Activated T-cell treated with anti-CD3 and anti-CD28 coated beads, Interleukin-2, amount 50 U/mL, for 1 hour (primary cell): ENCODE measurements at regions not wholly inside any gene's neighbourhood (a gene's known extent, or its start where the extent isn't known, plus 50 kb on each side); places are given as distances from the start of the nearest gene placed in this dataset.
"Not testable (repeated sequence)": the region's sequence is repeated elsewhere in the genome, so short reads cannot be mapped to it uniquely, and the experiment has no call there.

Experiments used
- DNase-seq: peaks from one replicate; pipeline ENCODE4 v3.0.0-alpha.2; 2020

GRCh38 chr18:71031296-71032191, 742.7 kb downstream of the SOCS6 start:
- not testable (repeated sequence) for DNase-seq

DNA sequence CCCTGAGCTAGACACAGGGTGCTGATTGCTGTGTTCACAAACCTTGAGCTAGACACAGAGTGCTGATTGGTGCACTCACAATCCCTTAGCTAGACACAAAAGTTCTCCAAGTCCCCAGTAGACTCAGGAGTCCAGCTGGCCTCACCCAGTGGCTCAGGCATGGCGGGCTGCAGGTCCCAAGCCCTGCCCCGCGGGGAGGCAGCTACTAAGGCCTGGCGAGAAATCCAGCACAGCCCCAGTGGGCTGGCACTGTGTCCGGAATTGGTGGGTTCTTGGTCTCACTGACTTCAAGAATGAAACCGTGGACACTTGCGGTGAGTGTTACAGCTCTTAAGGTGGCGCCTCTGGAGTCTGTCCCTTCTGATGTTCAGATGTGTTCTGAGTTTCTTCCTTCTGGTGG, 741.2 kb downstream of the SOCS6 start:
- not testable (repeated sequence) for DNase-seq

- DNase-seq, result no peak
Measured at GRCh38 chr18:71028285-71028762, 739.5 kb downstream of the SOCS6 start.

GRCh38 chr18:71027531-71027930, 738.7 kb downstream of the SOCS6 start:
- DNase-seq, result no peak

GRCh38 chr18:71025505-71026225, 736.8 kb downstream of the SOCS6 start:
- no peak for DNase-seq

- DNase-seq, result no peak
Measured at GRCh38 chr18:71022389-71022788, 733.5 kb downstream of the SOCS6 start.

DNA sequence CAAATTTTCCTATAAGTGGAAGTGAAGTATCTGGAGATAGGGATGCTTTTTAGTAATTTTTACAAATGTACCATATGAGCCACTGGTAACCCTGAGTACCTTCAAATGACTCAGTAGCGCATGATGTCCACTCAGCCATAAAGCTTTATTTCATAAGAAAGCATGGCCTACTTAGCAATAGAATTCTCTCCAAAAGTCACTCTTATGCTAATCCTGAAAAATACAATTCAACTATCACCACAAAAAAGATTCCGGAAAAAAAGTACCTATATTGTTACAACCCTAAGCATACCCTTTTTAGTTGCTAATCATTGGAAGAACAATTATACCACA, 732.2 kb downstream of the SOCS6 start:
- no peak for DNase-seq

GRCh38 chr18:71020342-71021029, 731.6 kb downstream of the SOCS6 start:
- DNase-seq, result no peak

DNA sequence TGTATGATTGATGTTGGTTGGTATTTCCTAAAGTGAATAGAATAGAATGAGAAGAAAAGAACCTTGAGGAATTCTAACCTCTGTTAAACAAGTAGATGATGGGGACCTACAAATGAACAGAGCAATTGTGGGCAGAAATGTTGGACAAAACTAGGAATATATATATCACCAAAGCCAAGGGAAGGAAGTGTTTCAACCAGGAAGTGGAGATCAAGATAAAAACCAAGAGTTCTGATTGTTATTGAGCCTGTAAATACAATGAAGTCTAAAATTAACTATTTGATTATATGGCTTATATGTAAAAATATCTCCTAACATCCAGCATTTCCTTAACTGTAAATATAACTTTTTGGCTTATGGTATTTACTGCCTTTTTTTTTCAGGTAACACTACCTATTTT, 730.0 kb downstream of the SOCS6 start:
- no peak for DNase-seq

GRCh38 chr18:71012789-71013188, 723.9 kb downstream of the SOCS6 start:
- DNase-seq, result no peak

GRCh38 chr18:71011389-71011788, 722.5 kb downstream of the SOCS6 start:
- DNase-seq, result no peak

GRCh38 chr18:71008257-71008656, 719.4 kb downstream of the SOCS6 start:
- DNase-seq, result no peak

GRCh38 chr18:71001597-71001996, 712.8 kb downstream of the SOCS6 start:
- DNase-seq, result no peak

DNA sequence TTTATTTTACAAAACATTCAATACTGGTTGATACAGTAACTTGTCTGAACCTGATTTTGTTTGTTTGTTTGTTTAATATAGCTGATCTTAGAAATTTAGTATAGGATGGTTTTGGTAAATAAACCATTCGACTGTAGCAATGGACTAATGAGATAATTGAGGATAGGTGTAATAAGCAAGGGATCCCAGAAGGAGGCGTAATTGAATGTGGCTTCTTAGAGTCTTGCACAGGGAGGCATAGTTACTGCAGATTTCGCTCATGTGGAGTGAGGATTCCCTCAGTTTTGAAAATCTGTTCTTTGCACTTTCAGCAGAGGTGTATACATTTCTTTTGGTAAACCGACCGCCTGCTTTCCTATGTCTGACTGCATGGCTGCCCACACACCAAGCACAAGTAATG, 709.6 kb downstream of the SOCS6 start:
- no peak for DNase-seq

DNA sequence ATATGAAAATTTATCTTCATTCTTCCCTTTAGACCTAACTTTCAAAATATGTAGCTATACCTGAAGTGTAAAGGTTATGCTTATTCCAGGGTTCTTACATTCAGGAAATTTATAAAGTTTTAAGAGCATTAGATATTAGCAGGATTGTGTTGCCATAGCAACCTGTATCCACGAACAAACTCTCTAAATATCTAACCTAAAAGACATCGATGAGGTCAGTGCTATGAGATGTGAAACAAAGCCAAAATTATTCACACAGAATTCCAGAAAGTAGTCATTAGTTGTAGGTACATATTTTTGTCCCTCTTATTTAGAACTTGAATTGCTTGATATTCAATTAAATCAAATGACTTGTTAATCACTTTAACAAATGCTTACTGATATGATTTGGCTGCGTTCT, 705.3 kb downstream of the SOCS6 start:
- DNase-seq, result no peak

DNA sequence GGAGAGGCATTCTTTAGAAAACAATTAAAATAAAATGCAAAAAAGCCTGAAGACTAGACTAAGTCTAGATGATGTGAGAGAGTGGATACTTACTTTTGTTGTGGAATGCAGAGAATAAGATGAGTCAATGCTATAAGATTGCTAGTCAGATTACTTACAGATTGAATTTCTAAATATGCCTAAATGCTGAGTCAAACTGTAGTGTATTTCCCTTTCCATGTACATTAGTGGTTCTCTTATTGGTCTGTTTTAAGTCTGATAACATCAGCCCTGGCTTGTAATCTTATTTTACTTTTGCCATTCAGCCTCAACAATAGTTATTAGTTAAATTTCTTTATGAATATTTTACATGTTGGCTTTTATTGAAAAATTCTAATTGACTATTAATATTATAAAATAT, 702.7 kb downstream of the SOCS6 start:
- DNase-seq, result no peak

DNA sequence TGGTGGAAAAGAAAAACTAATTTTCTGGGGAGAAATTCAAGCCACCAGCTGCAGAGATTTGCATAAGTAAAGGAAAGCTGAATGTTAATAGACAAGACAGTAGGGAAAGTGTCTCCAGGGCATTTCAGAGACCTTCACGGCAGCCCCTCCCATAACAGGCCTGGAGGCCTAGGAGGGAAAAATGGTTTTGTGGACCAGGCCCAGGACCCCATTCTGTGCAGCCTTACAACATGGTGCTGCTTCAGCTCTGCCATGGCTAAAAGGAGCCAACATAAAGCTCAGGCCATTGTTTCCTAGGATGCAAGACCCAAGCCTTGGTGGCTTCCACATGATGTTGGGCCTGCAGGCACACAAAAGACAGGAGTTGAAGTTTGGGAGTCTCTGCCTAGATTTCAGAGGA, 697.1 kb downstream of the SOCS6 start:
- DNase-seq, result no peak

GRCh38 chr18:70982292-70982691, 693.4 kb downstream of the SOCS6 start:
- no peak for DNase-seq

GRCh38 chr18:70981400-70982140, 692.7 kb downstream of the SOCS6 start:
- DNase-seq, result no peak

GRCh38 chr18:70973626-70974025, 684.8 kb downstream of the SOCS6 start:
- no peak for DNase-seq

GRCh38 chr18:70966419-70966818, 677.6 kb downstream of the SOCS6 start:
- DNase-seq, result no peak

DNA sequence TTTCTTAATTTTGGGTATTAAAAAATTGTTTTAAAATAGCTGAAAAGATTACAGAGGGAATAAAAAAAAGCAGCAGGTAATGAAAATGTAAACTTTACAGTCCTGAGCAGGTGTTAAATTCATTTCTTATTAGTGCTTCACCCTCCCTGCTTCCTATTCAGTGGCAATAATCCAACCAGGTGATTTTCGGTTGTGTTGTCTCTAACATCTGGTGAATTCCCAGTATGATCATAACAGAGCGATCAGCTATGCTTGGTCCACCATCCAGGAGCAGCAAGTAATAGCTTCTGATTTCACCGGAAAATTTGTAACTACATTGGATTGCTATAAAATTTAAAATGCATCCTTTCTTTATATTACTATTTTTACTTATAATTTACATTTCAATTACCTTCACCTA, 673.1 kb downstream of the SOCS6 start:
- DNase-seq, result no peak

DNA sequence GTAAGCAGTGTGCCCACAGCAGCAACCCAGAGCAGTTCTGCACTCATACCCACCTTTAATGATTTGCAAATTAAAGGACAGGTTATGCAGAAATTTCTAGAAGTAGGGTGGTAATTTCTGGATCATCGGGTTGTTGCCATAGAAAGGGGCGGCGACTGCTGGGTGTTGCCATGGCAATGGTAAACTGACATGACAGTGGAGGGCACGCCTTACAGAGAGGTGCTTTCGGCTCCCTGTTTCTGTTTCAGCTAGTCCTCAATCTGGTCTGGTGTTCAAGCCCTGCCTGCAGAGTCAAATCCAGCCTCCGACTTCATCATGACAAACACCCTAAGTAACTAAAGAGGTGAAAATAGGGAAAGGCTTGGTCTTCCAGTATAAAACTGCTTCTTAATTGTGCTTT, 667.7 kb downstream of the SOCS6 start:
- DNase-seq, result no peak
